ENCODE measurements at regions not wholly inside any gene's neighbourhood (a gene's known extent, or its start where the extent isn't known, plus 50 kb on each side); places are given as distances from the start of the nearest gene placed in this dataset.

GRCh38 chr15:25182098-25182478 lies 227.3 kb downstream of the SNRPN start (continued):
- TF ChIP-seq CHD7 (IDR thresholded peaks at IDR 0.05; ENCODE audit: insufficient replicate concordance, low read length): no peak
- TF ChIP-seq JUND (IDR thresholded peaks at IDR 0.05; ENCODE audit: low read length): no peak
- TF ChIP-seq RXRA (IDR thresholded peaks at IDR 0.05; ENCODE audit: insufficient read depth, low read depth, low read length): no peak
- TF ChIP-seq MAFK (IDR thresholded peaks at IDR 0.05; ENCODE audit: low read depth, low read length): no peak
- TF ChIP-seq EZH2 (IDR thresholded peaks at IDR 0.05; ENCODE audit: low read depth, low read length, severe bottlenecking): no peak
